ENCODE measurements at regions not wholly inside any gene's neighbourhood (a gene's known extent, or its start where the extent isn't known, plus 50 kb on each side); places are given as distances from the start of the nearest gene placed in this dataset.

- TF ChIP-seq SMAD4 (CRISPR knock-in tag; conservative IDR thresholded peaks at IDR 0.05) (no peak), KLF16 (IDR thresholded peaks at IDR 0.05) (no peak), PHB2 (IDR thresholded peaks at IDR 0.05; ENCODE audit: low read depth) (no peak), KAT8 (IDR thresholded peaks at IDR 0.05; ENCODE audit: low read depth) (no peak), CTCF (IDR thresholded peaks at IDR 0.05 in 2 of 3, conservative IDR thresholded peaks at IDR 0.05 in 1 of 3; ENCODE audit: insufficient read depth in 2 of 3, low read depth in 1 of 3, low read length in 3 of 3) (no peak), ZEB2 (IDR thresholded peaks at IDR 0.05) (no peak), XRCC5 (IDR thresholded peaks at IDR 0.05; ENCODE audit: low read depth, low read length) (no peak)
Observed at GRCh38 chr5:87756951-87757350, 344.2 kb upstream of the CCNH start.

Measured in K562 (cell line).